ENCODE measurements at regions not wholly inside any gene's neighbourhood (a gene's known extent, or its start where the extent isn't known, plus 50 kb on each side); places are given as distances from the start of the nearest gene placed in this dataset.

DNA sequence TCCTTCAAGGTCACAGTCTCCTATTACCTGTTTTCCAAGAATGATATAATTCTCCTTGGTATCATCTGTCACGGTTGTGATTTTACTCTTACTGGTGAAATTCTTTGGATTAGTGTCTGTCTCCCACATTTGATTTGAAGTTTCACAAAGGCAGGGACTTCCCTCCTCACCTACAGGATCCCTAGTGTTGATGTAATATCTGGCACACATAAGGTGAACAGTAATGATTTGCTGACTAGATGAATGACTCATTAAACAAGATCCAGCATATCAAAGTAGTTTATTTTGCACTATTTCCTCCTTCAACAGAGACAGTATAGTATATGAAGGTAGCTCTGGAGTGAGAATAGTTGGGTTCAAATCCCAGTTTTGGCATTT lies 135.3 kb upstream of the IL1RAPL2 start:
- no peak for TF ChIP-seq POLR2A (IDR thresholded peaks at IDR 0.05)
- TF ChIP-seq, protein P1, sequence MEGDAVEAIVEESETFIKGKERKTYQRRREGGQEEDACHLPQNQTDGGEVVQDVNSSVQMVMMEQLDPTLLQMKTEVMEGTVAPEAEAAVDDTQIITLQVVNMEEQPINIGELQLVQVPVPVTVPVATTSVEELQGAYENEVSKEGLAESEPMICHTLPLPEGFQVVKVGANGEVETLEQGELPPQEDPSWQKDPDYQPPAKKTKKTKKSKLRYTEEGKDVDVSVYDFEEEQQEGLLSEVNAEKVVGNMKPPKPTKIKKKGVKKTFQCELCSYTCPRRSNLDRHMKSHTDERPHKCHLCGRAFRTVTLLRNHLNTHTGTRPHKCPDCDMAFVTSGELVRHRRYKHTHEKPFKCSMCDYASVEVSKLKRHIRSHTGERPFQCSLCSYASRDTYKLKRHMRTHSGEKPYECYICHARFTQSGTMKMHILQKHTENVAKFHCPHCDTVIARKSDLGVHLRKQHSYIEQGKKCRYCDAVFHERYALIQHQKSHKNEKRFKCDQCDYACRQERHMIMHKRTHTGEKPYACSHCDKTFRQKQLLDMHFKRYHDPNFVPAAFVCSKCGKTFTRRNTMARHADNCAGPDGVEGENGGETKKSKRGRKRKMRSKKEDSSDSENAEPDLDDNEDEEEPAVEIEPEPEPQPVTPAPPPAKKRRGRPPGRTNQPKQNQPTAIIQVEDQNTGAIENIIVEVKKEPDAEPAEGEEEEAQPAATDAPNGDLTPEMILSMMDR (IDR thresholded peaks at IDR 0.05), result no peak
